Tibial artery (tissue), 4 donors: ENCODE measurements at regions not wholly inside any gene's neighbourhood (a gene's known extent, or its start where the extent isn't known, plus 50 kb on each side); places are given as distances from the start of the nearest gene placed in this dataset.

ENCODE experiments used
- DNase-seq, 2 donors: peaks; one replicate each; pipeline ENCODE4 v3.0.0-alpha.2; 2019
- H3K27ac ChIP-seq, 2 donors: fragments of 200-600 bp; sonication (generic) in 1 of 2; 1 replicate in 1 of 2; 2 replicates in 1 of 2; pipeline ENCODE4 v1.5.1; 2018 to 2019; ENCODE audit warnings: mild to moderate bottlenecking in 1 of 2
- H3K27me3 ChIP-seq, 2 donors: fragments of 200-600 bp; sonication (generic) in 1 of 2; one replicate each; pipeline versions ENCODE4 v1.5.1 to v1.6.0; 2016 to 2019
- H3K36me3 ChIP-seq, 3 donors: fragments of 200-600 bp; sonication (generic) in 2 of 3; one replicate each; pipeline ENCODE4 v1.5.1; 2016 to 2019; ENCODE audit warnings: mild to moderate bottlenecking in 2 of 3
- H3K4me1 ChIP-seq, 4 donors: fragments of 200-600 bp; sonication (generic) in 2 of 4; 1 replicate in 3 of 4; 2 replicates in 1 of 4; pipeline ENCODE4 v1.5.1; 2016 to 2019
- H3K4me3 ChIP-seq, 2 donors: fragments of 200-600 bp; sonication (generic) in 1 of 2; 1 replicate in 1 of 2; 2 replicates in 1 of 2; pipeline ENCODE4 v1.5.1; 2018 to 2019; ENCODE audit warnings: mild to moderate bottlenecking in 2 of 2
- H3K9me3 ChIP-seq, 3 donors: fragments of 200-600 bp; sonication (generic) in 1 of 3; one replicate each; pipeline ENCODE4 v1.5.1; 2016 to 2019
- CTCF ChIP-seq, 2 experiments: fragments of 200-600 bp in 1 of 2; fragments of 450-650 bp in 1 of 2; IDR thresholded peaks; one replicate each; pipeline ENCODE4 v1.5.1; 2017 to 2019; ENCODE audit warnings: antibody characterized with exemption in 2 of 2, mild to moderate bottlenecking in 1 of 2, moderate library complexity in 1 of 2
- intact Hi-C: fragments of 100-400 bp; cut with DNase I; formaldehyde crosslinking; loops from one replicate; pipeline ENCODE4 v1.15.0; 2023; ENCODE audit warnings: low total_unique reads

- intact Hi-C loops = no loop called here
- no peak for DNase-seq
- no peak for TF ChIP-seq CTCF (IDR thresholded peaks at IDR 0.05)
- Histone ChIP-seq H3K27ac (no peak overlapping the region), H3K9me3 (peaks cover 0 to 5% (median 0%) of the 10 kb centered on the region in 3 donors), H3K4me3 (no peak overlapping the region), H3K4me1 (no peaks in the 10 kb centered on the region), H3K36me3 (no peaks in the 10 kb centered on the region), H3K27me3 (no peaks in the 10 kb centered on the region)
Observed at GRCh38 chr12:67837876-67838275, 151.4 kb upstream of the IFNG-AS1 start.

- Histone ChIP-seq H3K4me1 (no peaks in the 10 kb centered on the region), H3K9me3 (peaks cover 0 to 5% (median 0%) of the 10 kb centered on the region in 3 donors), H3K4me3 (no peak overlapping the region), H3K36me3 (no peaks in the 10 kb centered on the region), H3K27ac (no peak overlapping the region), H3K27me3 (no peaks in the 10 kb centered on the region)
- no peak for DNase-seq
- no peak for TF ChIP-seq CTCF (IDR thresholded peaks at IDR 0.05)
- intact Hi-C loops = no loop called here
Observed at GRCh38 chr12:67842124-67842523, 147.1 kb upstream of the IFNG-AS1 start.

- H3K27ac ChIP-seq = no peak overlapping the region
- intact Hi-C loops = no loop called here
- no peak overlapping the region for H3K4me3 ChIP-seq
- no peaks in the 10 kb centered on the region for H3K36me3 ChIP-seq
- no peaks in the 10 kb centered on the region for H3K4me1 ChIP-seq
- peaks cover 0 to 5% (median 0%) of the 10 kb centered on the region in 3 donors for H3K9me3 ChIP-seq
- H3K27me3 ChIP-seq = no peaks in the 10 kb centered on the region
- no peak for DNase-seq
- TF ChIP-seq CTCF (IDR thresholded peaks at IDR 0.05) = no peak
Observed at GRCh38 chr12:67843257-67843656, 146.0 kb upstream of the IFNG-AS1 start.

- intact Hi-C loops = no loop called here
- H3K27ac ChIP-seq = peak overlapping the region in 1 of 2 donors; percentile 41
Observed at GRCh38 chr12:67852701-67853100, 136.5 kb upstream of the IFNG-AS1 start.

GRCh38 chr12:67853204-67853603 lies 136.0 kb upstream of the IFNG-AS1 start:
- H3K27me3 ChIP-seq = no peaks in the 10 kb centered on the region
- no peaks in the 10 kb centered on the region for H3K36me3 ChIP-seq
- no peak for TF ChIP-seq CTCF (IDR thresholded peaks at IDR 0.05)
- peaks cover 0 to 17% (median 7%) of the 10 kb centered on the region in 4 donors for H3K4me1 ChIP-seq
- no peak overlapping the region for H3K4me3 ChIP-seq
- H3K27ac ChIP-seq = peak overlapping the region in 1 of 2 donors; percentile 41
- no peak for DNase-seq
- no peaks in the 10 kb centered on the region for H3K9me3 ChIP-seq
- intact Hi-C loops = no loop called here

More at GRCh38 chr12:67852701-67853100, 136.5 kb upstream of the IFNG-AS1 start:
- no peak for TF ChIP-seq CTCF (IDR thresholded peaks at IDR 0.05)
- Histone ChIP-seq H3K4me1 (peaks cover 0 to 17% (median 7%) of the 10 kb centered on the region in 4 donors), H3K4me3 (no peak overlapping the region), H3K27me3 (no peaks in the 10 kb centered on the region), H3K36me3 (no peaks in the 10 kb centered on the region), H3K9me3 (no peaks in the 10 kb centered on the region)
- no peak for DNase-seq

- Histone ChIP-seq H3K27ac (no peak overlapping the region), H3K4me3 (no peak overlapping the region), H3K36me3 (no peaks in the 10 kb centered on the region), H3K4me1 (peaks cover 0 to 17% (median 7%) of the 10 kb centered on the region in 4 donors), H3K9me3 (no peaks in the 10 kb centered on the region), H3K27me3 (no peaks in the 10 kb centered on the region)
- DNase-seq = no peak
- no peak for TF ChIP-seq CTCF (IDR thresholded peaks at IDR 0.05)
- intact Hi-C loops = no loop called here
Observed at GRCh38 chr12:67854351-67854750, 134.9 kb upstream of the IFNG-AS1 start.
